CD4-positive, alpha-beta T cell (primary cell): ENCODE measurements at regions not wholly inside any gene's neighbourhood (a gene's known extent, or its start where the extent isn't known, plus 50 kb on each side); places are given as distances from the start of the nearest gene placed in this dataset.

ENCODE experiments used
- ATAC-seq: fragments of 200-7000 bp; cut with Tn5 transposase; one replicate; pipeline ENCODE4 v1.10.0; 2022; ENCODE audit warnings: mild to moderate bottlenecking; ENCODE audit not compliant: poor library complexity
- CTCF ChIA-PET: fragments of 350-600 bp; sonication (Branson Sonifier 250); formaldehyde crosslinking; loops from one replicate; lab custom pipeline; 2021; ENCODE audit warnings: antibody characterized with exemption, inconsistent platforms; lab: Charles Lee
- POLR2A ChIA-PET: fragments of 350-600 bp; sonication (Branson Sonifier 250); formaldehyde crosslinking; loops from one replicate; lab custom pipeline; 2021; ENCODE audit warnings: antibody characterized with exemption, inconsistent platforms; lab: Charles Lee
- DNase-seq, 14 experiments: peaks; one replicate each; pipeline ENCODE4 v3.0.0-alpha.2; 2013 to 2020; ENCODE audit warnings: mixed read lengths in 2 of 14
- H3K27ac ChIP-seq, 2 donors: one replicate each; pipeline versions ENCODE4 v1.5.1 to v1.7.0; 2013; ENCODE audit warnings: low read length in 2 of 2, low read depth in 1 of 2, mild to moderate bottlenecking in 1 of 2
- H3K27me3 ChIP-seq, 2 experiments: 1 replicate in 1 of 2; 2 replicates in 1 of 2; pipeline versions ENCODE4 v1.6.1 to v1.7.0; 2013; ENCODE audit warnings: low read length in 2 of 2, control low read depth in 1 of 2, mild to moderate bottlenecking in 1 of 2, moderate library complexity in 1 of 2; ENCODE audit not compliant: insufficient read depth in 2 of 2, control insufficient read depth in 1 of 2
- H3K36me3 ChIP-seq: one replicate; pipeline ENCODE4 v1.6.1; 2013; ENCODE audit warnings: low read length, control low read depth; ENCODE audit not compliant: insufficient read depth
- H3K4me1 ChIP-seq: one replicate; pipeline ENCODE4 v1.6.1; 2013; ENCODE audit warnings: low read length, control low read depth; ENCODE audit not compliant: insufficient read depth
- H3K4me3 ChIP-seq: one replicate; pipeline ENCODE4 v1.5.1; 2013; ENCODE audit warnings: mild to moderate bottlenecking, low read length, moderate library complexity
- H3K9me3 ChIP-seq, 2 experiments: 1 replicate in 1 of 2; 2 replicates in 1 of 2; pipeline versions ENCODE4 v1.6.1 to v1.7.0; 2013; ENCODE audit warnings: low read length in 2 of 2, mild to moderate bottlenecking in 2 of 2, control low read depth in 1 of 2, moderate library complexity in 1 of 2; ENCODE audit not compliant: control insufficient read depth in 1 of 2, insufficient read depth in 1 of 2
- H3K27ac Mint-ChIP-seq: one replicate; pipeline ENCODE4 v1.8.0; 2020; ENCODE audit warnings: mixed read lengths
- H3K27me3 Mint-ChIP-seq: one replicate; pipeline ENCODE4 v1.8.0; 2021; ENCODE audit warnings: mixed read lengths
- H3K36me3 Mint-ChIP-seq: one replicate; pipeline ENCODE4 v1.8.0; 2021; ENCODE audit warnings: low read depth, mixed read lengths
- H3K4me1 Mint-ChIP-seq: one replicate; pipeline ENCODE4 v1.8.0; 2021; ENCODE audit warnings: low read depth, mixed read lengths
- H3K4me3 Mint-ChIP-seq: one replicate; pipeline ENCODE4 v1.8.0; 2020; ENCODE audit warnings: mild to moderate bottlenecking, mixed read lengths
- H3K9me3 Mint-ChIP-seq: one replicate; pipeline ENCODE4 v1.8.0; 2020; ENCODE audit warnings: mixed read lengths
- intact Hi-C, 2 experiments: fragments of 100-400 bp; cut with DNase I in 1 of 2; cut with micrococcal nuclease in 1 of 2; formaldehyde crosslinking; loops; one replicate each; pipeline versions ENCODE4 v1.15.1 to v1.9.0; 2023 to 2025; cut with DNase I, micrococcal nuclease
- TF ChIP-seq, protein P1 (sequence below): fragments of 200-600 bp; IDR thresholded peaks from one replicate; pipeline ENCODE4 v1.8.0; 2022; ENCODE audit warnings: antibody characterized with exemption, mild to moderate bottlenecking

DNA sequence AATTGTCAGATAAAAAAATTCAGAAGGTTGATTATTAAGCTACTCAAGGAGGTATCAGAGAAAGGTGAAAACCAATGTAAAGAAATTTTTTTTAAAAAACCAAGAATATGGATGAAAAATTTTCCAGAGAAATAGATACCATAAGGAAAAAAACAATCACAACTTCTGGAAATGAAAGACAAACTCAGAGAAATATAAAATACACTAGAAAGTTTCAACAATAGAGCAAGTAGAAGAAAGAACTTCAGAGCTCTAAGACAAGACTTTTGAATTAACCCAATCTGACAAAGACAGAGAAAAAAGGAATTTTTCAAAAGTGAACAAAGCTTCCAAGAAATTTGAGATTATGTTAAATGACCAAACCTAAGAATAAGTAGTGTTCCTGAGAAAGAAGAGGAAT is 62.9 kb upstream of the TEAD1 start:
- DNase-seq, result no peak
- Histone ChIP-seq H3K36me3 (no peaks in the 10 kb centered on the region), H3K9me3 (peaks cover 8 to 23% of the 10 kb centered on the region in 2 experiments), H3K4me1 (no peaks in the 10 kb centered on the region), H3K27ac (no peak overlapping the region), H3K27me3 (peaks cover 0 to 4% of the 10 kb centered on the region in 2 experiments), H3K4me3 (no peak overlapping the region)
- ChIA-PET CTCF (no interaction called here), POLR2A (interaction anchor here (0.7 kb wide), 1 partner anchor 207 kb away, joined by 3 read pairs; no protein-coding TSS in a partner anchor)
- H3K4me3 Mint-ChIP-seq, result no peak overlapping the region
- no peak overlapping the region for H3K27ac Mint-ChIP-seq
- no peaks in the 10 kb centered on the region for H3K36me3 Mint-ChIP-seq
- peaks cover 28% of the 10 kb centered on the region for H3K9me3 Mint-ChIP-seq
- no peak for ATAC-seq
- H3K4me1 Mint-ChIP-seq, result no peaks in the 10 kb centered on the region
- H3K27me3 Mint-ChIP-seq, result peaks cover 46% of the 10 kb centered on the region
- TF ChIP-seq, protein P1, sequence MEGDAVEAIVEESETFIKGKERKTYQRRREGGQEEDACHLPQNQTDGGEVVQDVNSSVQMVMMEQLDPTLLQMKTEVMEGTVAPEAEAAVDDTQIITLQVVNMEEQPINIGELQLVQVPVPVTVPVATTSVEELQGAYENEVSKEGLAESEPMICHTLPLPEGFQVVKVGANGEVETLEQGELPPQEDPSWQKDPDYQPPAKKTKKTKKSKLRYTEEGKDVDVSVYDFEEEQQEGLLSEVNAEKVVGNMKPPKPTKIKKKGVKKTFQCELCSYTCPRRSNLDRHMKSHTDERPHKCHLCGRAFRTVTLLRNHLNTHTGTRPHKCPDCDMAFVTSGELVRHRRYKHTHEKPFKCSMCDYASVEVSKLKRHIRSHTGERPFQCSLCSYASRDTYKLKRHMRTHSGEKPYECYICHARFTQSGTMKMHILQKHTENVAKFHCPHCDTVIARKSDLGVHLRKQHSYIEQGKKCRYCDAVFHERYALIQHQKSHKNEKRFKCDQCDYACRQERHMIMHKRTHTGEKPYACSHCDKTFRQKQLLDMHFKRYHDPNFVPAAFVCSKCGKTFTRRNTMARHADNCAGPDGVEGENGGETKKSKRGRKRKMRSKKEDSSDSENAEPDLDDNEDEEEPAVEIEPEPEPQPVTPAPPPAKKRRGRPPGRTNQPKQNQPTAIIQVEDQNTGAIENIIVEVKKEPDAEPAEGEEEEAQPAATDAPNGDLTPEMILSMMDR, result no peak
- intact Hi-C loops, result no loop called here

- ATAC-seq, result no peak
- H3K27me3 ChIP-seq, result no peaks in the 10 kb centered on the region
- intact Hi-C loops, result no loop called here
- H3K36me3 ChIP-seq, result no peaks in the 10 kb centered on the region
- peaks cover 25% of the 10 kb centered on the region for H3K9me3 Mint-ChIP-seq
- no peak overlapping the region for H3K4me3 Mint-ChIP-seq
- no peaks in the 10 kb centered on the region for H3K4me1 Mint-ChIP-seq
- H3K27ac ChIP-seq, result no peak overlapping the region
- no peak overlapping the region for H3K27ac Mint-ChIP-seq
- no peaks in the 10 kb centered on the region for H3K9me3 ChIP-seq
- H3K4me1 ChIP-seq, result no peaks in the 10 kb centered on the region
- H3K4me3 ChIP-seq, result no peak overlapping the region
- TF ChIP-seq, protein P1, result no peak
- H3K36me3 Mint-ChIP-seq, result no peaks in the 10 kb centered on the region
- H3K27me3 Mint-ChIP-seq, result peaks cover 32% of the 10 kb centered on the region
- no peak for DNase-seq
- ChIA-PET POLR2A (interaction anchor here (0.6 kb wide), 1 partner anchor 18 kb away, joined by 3 read pairs; no protein-coding TSS in a partner anchor), CTCF (no interaction called here)
Measured at GRCh38 chr11:12617632-12618031, 56.6 kb upstream of the TEAD1 start.

DNA sequence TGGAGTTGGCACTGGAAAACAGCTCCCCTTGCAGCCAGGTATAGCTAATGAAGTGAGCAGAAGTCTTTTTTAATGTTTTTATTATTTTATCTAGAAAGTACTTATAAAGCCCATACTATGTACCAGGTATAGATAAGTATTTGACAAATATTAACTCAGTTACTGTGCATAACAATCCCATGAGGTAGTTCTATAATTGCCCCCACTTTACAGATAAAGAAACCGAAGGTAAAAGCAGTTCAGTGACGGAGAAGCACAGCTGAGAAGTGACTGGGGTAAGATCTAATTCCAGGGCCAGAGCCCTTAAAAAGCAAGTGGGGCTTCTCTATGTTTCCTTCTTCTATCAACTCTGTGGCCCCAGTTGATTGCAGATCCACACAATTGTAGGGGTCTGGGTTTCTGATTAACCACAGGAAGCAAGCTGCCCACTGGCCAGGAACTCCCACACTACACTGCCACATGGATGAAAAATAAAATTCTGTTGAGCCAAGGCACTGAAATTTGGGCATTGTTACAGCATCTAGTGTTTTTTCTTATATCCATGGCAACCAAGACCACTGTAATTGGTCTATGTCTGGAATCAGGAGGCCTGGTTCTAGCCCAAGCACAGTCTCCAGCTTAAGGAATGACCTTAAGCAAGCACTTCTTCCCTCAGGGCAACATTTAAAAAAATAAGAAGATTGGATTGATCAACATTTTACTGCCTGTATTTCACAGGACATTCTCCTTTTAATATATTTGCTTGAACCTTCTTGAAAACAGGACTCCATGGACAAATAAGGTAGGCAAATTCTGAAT is 55.3 kb upstream of the TEAD1 start:
- H3K27ac Mint-ChIP-seq, result no peak overlapping the region
- no peak overlapping the region for H3K4me3 ChIP-seq
- no peaks in the 10 kb centered on the region for H3K4me1 ChIP-seq
- POLR2A ChIA-PET, result no interaction called here
- no peaks in the 10 kb centered on the region for H3K36me3 Mint-ChIP-seq
- H3K9me3 ChIP-seq, result peaks cover 3 to 6% of the 10 kb centered on the region in 2 experiments
- ATAC-seq, result no peak
- CTCF ChIA-PET, result no interaction called here
- DNase-seq, result no peak
- H3K9me3 Mint-ChIP-seq, result peaks cover 14% of the 10 kb centered on the region
- TF ChIP-seq, protein P1, result no peak
- no peaks in the 10 kb centered on the region for H3K27me3 ChIP-seq
- H3K36me3 ChIP-seq, result no peaks in the 10 kb centered on the region
- no peak overlapping the region for H3K4me3 Mint-ChIP-seq
- no peaks in the 10 kb centered on the region for H3K4me1 Mint-ChIP-seq
- H3K27ac ChIP-seq, result no peak overlapping the region
- peaks cover 19% of the 10 kb centered on the region for H3K27me3 Mint-ChIP-seq
- intact Hi-C loops, result no loop called here
